ENCODE measurements at regions not wholly inside any gene's neighbourhood (a gene's known extent, or its start where the extent isn't known, plus 50 kb on each side); places are given as distances from the start of the nearest gene placed in this dataset.

DNA sequence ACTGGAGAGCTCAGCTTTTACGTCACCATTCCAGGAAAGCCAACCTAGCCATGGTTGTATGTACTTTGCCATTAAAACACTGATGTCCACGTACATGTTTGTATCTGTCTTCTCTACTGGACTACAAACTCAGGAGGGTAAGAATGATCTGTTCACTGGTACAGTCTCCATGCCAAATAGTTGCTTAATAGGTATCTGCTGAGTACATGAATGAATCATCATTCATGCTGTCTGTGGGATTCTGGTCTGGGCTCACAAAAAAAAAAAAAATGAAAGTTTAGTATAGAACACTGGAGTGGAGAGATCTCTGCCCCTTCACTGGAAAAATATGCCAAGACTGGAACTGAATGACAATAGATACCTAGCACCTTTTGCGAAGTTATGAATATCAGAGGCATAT, 102.6 kb upstream of the ITGA4 start:
- DNase-seq, result no peak

- no peak for DNase-seq
Observed at GRCh38 chr2:181356526-181357130, 100.6 kb upstream of the ITGA4 start.

- peak; percentile 26 to 29 for DNase-seq
Observed at GRCh38 chr2:181357979-181358378, 99.2 kb upstream of the ITGA4 start.

DNA sequence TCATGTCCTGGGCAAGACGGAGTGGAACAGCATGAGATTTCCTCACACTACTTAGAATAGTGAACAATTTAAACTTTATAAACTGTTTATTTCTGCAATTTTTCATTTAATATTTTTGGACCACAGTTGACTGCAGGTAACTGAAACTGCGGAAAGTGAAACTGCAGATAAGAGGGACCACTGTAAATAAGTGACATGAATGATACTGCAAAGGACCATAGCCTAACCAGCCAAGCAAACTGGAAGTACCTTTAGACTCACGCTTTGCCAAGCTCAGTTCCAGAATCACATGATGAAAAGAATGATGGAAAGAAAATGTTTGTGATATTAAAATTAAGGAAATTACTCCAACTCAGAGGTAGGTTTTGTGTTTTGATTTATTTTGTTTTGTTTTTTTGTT, 94.6 kb upstream of the ITGA4 start:
- DNase-seq, result no peak

- no peak for DNase-seq
Observed at GRCh38 chr2:181363164-181363563, 94.0 kb upstream of the ITGA4 start.

DNA sequence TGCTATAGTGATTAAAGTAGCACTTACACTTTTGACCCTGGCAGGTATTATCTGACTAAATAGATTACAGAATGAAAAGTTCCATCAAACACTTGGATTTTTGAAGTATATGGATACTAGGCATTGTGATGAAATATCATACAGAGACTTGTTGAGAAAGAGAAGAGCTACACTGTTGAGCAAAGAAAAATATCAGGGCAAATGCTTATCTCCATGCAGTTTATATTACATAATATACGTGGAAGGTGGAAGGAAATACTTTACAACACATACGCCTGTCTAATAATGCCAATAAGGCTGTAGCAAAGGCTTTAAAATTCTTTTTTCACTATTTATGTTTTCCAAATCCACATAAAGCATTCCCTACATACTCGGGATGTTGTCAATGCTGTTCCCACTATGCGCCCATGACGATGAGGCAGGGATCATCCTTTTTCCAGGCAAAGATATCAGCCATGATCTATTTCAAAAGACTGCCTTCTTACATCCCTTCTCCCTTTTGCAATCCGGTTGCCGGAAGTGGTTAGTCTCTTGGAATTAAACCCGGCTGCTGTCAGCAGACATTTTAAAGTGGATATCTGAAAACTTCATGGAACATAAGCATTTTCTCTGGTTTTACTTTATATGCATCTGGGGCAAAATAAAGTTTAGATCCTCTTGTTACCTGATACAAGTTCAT, 92.6 kb upstream of the ITGA4 start:
- DNase-seq, result no peak

GRCh38 chr2:181366675-181367175, 90.5 kb upstream of the ITGA4 start:
- no peak for DNase-seq

DNA sequence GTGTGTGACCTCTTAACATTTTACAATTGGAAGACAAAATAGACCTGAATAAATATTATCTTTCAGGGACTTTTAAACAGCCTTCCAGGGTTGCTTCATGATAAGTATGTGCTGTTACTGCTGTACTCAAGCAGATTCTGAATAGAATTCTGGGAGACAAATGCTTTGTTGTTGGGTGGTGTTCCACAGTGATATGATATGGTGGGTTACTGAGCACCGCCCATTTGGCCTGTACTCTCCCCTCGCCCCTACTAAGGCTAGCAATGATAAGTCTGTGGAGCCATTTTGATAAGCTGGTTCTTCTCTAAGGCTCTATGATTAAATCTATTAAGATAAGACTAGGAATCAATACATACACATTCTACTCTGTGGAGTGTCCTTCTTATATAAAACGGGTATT, 89.8 kb upstream of the ITGA4 start:
- no peak for DNase-seq

DNA sequence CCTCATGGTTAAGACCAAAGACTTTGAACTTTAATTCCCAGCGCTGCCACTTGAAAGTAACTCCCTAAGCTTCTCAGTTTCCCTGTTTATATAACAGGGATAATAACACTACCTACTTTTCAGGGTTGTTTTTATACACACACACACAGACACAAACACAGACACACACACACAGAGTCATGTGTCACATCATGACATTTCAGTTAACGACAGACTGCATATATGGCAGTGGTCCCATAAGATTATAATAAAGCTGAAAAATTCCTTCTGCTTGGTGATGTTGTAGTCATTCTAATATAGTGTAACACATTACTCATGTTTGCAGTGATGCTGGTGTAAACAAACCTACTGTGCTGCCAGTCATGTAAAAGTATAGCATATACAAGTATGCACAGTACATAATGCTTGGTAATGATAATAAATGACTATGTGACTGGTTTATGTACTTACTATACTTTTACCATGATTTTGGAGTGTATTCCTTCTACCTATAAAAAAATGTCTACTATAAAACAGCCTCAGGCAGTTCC, 89.2 kb upstream of the ITGA4 start:
- no peak for DNase-seq

DNA sequence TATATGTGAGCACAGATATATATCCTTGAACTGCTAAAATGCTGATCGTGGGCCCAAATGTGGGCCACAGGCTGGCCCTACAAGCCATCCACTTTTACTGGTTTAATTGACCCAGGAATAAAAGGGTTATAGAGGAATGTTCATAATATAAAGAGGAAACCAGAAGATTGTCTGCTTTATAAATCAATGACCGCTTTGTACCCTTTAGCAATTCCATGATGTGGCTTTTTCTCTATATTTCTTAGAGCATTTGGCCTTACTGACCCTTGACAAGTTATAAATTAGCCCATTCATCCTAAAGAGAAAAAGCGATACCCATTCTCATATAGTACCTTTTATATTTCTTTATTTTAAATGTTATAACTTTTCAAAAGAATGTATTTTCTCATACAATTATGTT, 87.1 kb upstream of the ITGA4 start:
- DNase-seq, result no peak

DNA sequence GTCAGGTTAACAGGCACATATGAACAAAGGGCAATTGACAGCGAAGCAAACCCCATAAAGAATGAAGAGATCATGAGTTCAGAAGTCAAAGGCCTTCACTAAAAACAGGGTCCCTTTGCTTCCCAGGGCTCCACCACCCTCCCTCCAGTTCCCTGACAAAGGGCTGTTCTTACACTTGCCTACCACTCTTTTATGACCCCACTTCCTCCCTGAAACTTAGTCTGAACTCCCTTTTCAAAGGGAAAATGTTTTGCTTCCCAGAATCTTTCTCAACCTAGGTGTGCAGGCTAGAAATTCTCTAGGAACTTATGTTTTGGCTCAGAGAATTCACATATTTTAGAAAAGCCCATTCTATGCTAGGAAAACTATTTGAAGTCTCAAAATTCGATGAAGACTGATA, 86.0 kb upstream of the ITGA4 start:
- DNase-seq, result no peak

GRCh38 chr2:181371782-181372645, 85.2 kb upstream of the ITGA4 start:
- no peak for DNase-seq

GRCh38 chr2:181372646-181373040, 84.5 kb upstream of the ITGA4 start:
- DNase-seq, result no peak

GRCh38 chr2:181374781-181375675, 82.2 kb upstream of the ITGA4 start:
- DNase-seq, result no peak

DNA sequence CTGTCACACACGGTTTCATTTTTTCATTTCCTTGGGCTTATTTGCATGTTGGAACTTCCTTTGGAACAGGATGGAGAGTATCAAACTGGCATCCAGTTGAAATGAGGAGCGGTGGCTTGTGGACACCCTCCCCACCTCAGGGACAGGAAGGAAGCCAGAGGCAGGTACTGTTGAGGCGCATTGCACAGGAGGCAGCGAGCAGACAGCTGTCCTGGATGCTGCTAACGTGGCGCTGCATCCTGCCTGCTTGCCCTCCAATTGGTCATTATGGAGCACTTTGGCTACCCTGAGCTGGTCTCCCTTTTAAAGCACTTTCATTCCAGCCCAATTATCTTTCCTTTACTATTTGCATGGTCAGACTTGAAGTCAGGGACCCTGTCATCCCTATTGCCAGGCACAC, 80.7 kb upstream of the ITGA4 start:
- DNase-seq, result no peak

DNA sequence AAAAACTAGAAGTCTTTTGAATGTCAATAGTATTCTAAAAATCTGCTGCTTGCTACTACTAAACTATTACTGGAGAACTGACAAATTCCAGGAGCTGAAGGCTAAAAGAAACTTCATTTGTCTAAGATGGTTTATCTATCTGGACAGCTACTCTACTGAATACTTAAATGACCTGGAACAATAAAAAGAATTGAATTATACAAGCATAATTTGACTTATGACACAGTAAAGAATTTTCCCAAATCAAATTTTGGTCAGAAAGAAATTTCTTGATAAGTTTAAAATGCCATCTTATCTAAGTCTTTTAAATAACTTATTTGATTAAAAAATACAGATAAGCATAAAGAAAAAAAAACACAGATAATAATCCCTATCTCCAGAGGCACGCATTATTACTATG, 80.2 kb upstream of the ITGA4 start:
- DNase-seq, result no peak

- no peak for DNase-seq
Observed at GRCh38 chr2:181378491-181378890, 78.7 kb upstream of the ITGA4 start.

DNA sequence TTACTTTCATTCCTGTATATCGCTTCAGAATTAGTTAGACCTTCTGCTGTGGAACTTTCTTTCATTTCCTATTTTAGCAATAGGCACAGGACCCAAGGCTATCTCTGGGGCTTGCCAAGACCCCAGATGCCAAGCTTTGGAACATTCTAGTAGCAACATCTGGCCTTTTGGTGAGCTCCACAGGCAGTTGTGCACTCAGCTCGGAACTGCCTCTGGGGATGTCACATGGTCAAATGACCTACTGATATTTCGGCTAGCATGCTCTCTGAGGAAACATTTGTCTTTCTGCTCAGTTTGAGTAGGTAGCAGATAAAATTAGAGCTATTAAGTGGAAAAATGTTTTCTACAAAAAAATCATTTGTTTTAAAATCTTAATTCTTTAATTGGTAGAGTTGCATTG, 76.6 kb upstream of the ITGA4 start:
- DNase-seq, result no peak

GRCh38 chr2:181384923-181385322, 72.3 kb upstream of the ITGA4 start:
- DNase-seq, result no peak

- DNase-seq, result no peak
Observed at GRCh38 chr2:181389524-181389923, 67.7 kb upstream of the ITGA4 start.

DNA sequence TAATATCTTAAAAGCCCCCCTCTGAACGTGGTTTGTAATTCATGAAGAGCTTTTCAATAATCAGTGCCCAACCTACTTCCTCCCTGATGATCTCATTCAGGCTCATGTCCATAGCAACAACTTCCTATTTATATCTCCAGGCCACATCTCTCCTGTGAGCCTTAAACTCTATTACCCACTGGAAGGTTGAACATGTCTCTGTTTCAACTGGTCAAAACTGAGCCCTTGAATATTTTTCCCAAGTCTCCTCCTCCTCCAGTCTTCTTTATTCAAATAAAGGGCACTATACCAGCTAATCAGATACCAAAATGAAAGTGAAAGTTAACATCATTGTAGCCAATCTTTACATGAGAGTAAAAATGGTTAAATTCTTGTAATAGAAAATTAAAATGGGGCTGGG, 63.7 kb upstream of the ITGA4 start:
- DNase-seq, result no peak

- peak; percentile 28 to 34 for DNase-seq
Observed at GRCh38 chr2:181394741-181395437, 62.3 kb upstream of the ITGA4 start.
